ENCODE measurements at regions not wholly inside any gene's neighbourhood (a gene's known extent, or its start where the extent isn't known, plus 50 kb on each side); places are given as distances from the start of the nearest gene placed in this dataset.

- no peak for DNase-seq
Observed at GRCh38 chr11:15901790-15902189, 454.6 kb downstream of the SOX6 start.

DNA sequence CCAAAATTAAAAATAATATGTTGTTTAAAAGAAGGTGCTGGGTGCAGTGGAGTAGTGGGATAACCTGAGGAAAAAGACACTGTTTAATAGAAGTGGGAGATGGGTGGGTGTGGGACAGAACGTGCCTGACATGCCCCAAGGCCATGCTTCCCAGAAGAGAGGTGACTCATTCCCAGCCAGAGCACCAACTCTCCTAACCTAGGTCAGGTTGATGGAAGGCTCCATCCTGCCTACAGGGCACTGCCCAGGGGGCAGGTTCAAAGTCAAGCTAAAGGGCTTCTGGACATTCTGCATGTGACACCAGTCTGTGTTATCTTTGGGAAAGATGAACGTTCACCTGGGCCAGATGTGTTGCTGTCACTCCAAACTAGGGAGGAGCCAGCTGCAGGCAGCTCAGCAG is 453.1 kb downstream of the SOX6 start:
- DNase-seq = no peak
- no peaks in the 10 kb centered on the region for H3K9me3 ChIP-seq (replicated peaks)
- H3K4me3 ChIP-seq = no peak overlapping the region
- intact Hi-C loops (cut with micrococcal nuclease) = no loop called here
- no peak overlapping the region for H3K27ac ChIP-seq (replicated peaks)
- peaks cover 12% of the 10 kb centered on the region for H3K4me1 ChIP-seq
- no peaks in the 10 kb centered on the region for H3K36me3 ChIP-seq
- TF ChIP-seq CTCF (IDR thresholded peaks at IDR 0.05; ENCODE audit: borderline replicate concordance) = no peak
- H3K27me3 ChIP-seq (ENCODE audit: low read depth) = no peaks in the 10 kb centered on the region

More at GRCh38 chr11:15901790-15902189, 454.6 kb downstream of the SOX6 start:
- intact Hi-C loops (cut with micrococcal nuclease) = no loop called here
- Histone ChIP-seq H3K4me1 (peaks cover 12% of the 10 kb centered on the region), H3K9me3 (replicated peaks) (no peaks in the 10 kb centered on the region), H3K36me3 (no peaks in the 10 kb centered on the region), H3K4me3 (no peak overlapping the region), H3K27ac (replicated peaks) (no peak overlapping the region), H3K27me3 (ENCODE audit: low read depth) (no peaks in the 10 kb centered on the region)
- TF ChIP-seq CTCF (IDR thresholded peaks at IDR 0.05; ENCODE audit: borderline replicate concordance) = no peak

DNA sequence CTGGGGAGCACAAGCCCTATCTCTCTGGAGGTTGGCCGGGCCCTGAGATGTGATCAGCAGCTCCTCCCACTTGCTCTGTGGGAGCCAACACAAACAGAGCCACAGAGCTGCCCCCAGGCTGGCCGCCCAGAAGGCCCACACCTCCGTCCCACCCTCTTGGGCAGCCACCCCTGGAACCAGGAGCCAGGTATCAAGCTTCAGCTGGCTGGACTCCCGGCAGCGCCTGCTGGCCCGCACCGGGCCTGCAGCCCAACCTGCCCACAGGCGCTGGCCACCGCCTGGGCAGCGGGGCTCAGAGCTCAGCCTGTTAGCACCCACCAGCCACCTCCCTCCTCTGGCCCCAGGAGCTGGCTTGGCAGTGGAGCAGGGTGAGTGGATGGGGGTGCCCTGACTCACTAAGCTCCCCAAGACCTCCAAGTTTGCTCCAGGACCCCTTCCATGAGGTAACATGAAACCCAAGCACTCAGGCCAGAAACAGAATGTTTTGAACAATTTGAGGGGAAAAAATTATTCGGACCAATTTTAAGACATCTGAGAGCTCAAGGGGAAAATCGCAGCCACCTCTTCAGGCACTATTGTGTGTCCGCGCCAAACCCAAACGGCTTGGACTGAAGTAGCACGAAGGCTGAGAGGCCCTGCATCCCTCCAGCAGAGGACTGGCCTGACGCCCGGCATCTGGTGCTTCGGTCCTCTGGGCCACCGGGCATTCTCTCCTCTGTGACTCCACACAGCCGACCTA is 450.8 kb downstream of the SOX6 start:
- H3K36me3 ChIP-seq = no peaks in the 10 kb centered on the region
- intact Hi-C loops (cut with micrococcal nuclease) = no loop called here
- no peak for TF ChIP-seq CTCF (IDR thresholded peaks at IDR 0.05; ENCODE audit: borderline replicate concordance)
- no peak overlapping the region for H3K4me3 ChIP-seq
- no peak overlapping the region for H3K27ac ChIP-seq (replicated peaks)
- DNase-seq = no peak
- peaks cover 12% of the 10 kb centered on the region for H3K4me1 ChIP-seq
- no peaks in the 10 kb centered on the region for H3K27me3 ChIP-seq (ENCODE audit: low read depth)
- H3K9me3 ChIP-seq (replicated peaks) = no peaks in the 10 kb centered on the region

- intact Hi-C loops (cut with micrococcal nuclease) = no loop called here
- H3K4me1 ChIP-seq = peaks cover 9% of the 10 kb centered on the region
- TF ChIP-seq CTCF (IDR thresholded peaks at IDR 0.05; ENCODE audit: borderline replicate concordance) = no peak
Observed at GRCh38 chr11:15906481-15907035, 449.8 kb downstream of the SOX6 start.

DNA sequence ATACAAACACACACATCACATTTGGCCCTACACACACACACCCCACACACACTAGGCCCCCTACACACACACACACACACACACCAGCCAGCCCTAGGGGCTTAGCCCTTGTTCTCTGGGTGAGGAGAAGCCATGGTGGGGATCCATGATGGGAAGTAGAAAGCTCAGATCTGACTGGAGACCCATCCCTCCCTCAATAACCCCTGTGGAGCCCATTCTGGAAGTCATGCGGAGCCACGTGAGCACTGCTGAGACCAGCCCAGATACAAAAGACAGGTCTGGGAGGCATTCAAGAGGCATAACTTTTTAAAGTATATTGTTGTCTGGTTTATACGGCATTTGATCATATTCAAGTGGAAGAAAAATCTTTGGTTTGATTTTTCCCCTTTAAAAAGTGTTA is 448.5 kb downstream of the SOX6 start:
- no peak overlapping the region for H3K27ac ChIP-seq (replicated peaks)

More at GRCh38 chr11:15906481-15907035, 449.8 kb downstream of the SOX6 start:
- Histone ChIP-seq H3K36me3 (no peaks in the 10 kb centered on the region), H3K27me3 (ENCODE audit: low read depth) (no peaks in the 10 kb centered on the region), H3K27ac (replicated peaks) (no peak overlapping the region), H3K9me3 (replicated peaks) (no peaks in the 10 kb centered on the region), H3K4me3 (no peak overlapping the region)
- no peak for DNase-seq

More for the DNA sequence above, 448.5 kb downstream of the SOX6 start:
- Histone ChIP-seq H3K4me1 (peaks cover 16% of the 10 kb centered on the region), H3K27me3 (ENCODE audit: low read depth) (no peaks in the 10 kb centered on the region), H3K4me3 (no peak overlapping the region), H3K9me3 (replicated peaks) (no peaks in the 10 kb centered on the region), H3K36me3 (no peaks in the 10 kb centered on the region)
- DNase-seq = no peak
- intact Hi-C loops (cut with micrococcal nuclease) = no loop called here
- no peak for TF ChIP-seq CTCF (IDR thresholded peaks at IDR 0.05; ENCODE audit: borderline replicate concordance)
